DND-41 (cell line): ENCODE measurements at regions not wholly inside any gene's neighbourhood (a gene's known extent, or its start where the extent isn't known, plus 50 kb on each side); places are given as distances from the start of the nearest gene placed in this dataset.

Source experiments
- ATAC-seq: fragments of 200-7000 bp; cut with Tn5 transposase; 3 replicates; pipeline ENCODE4 v1.9.1; 2021; ENCODE audit warnings: low read depth; ENCODE audit not compliant: insufficient read depth
- DNase-seq: peaks from one replicate; pipeline ENCODE4 v3.0.0-alpha.2; 2020
- H2AFZ ChIP-seq: 2 replicates; pipeline ENCODE4 v1.6.0; 2012; ENCODE audit warnings: low read depth, low read length
- H3K27ac ChIP-seq: 2 replicates; pipeline ENCODE4 v1.5.1; 2012; ENCODE audit warnings: low read length, inconsistent platforms
- H3K27me3 ChIP-seq: fragments of 200-600 bp; sonication (generic); 2 replicates; pipeline ENCODE4 v1.6.0; 2012; ENCODE audit warnings: low read length, mild to moderate bottlenecking, inconsistent platforms; ENCODE audit not compliant: insufficient read depth, poor library complexity
- H3K36me3 ChIP-seq: 2 replicates; pipeline ENCODE4 v1.5.1; 2012; ENCODE audit warnings: low read length, inconsistent platforms; ENCODE audit not compliant: insufficient read depth
- H3K4me1 ChIP-seq: 2 replicates; pipeline ENCODE4 v1.5.1; 2012; ENCODE audit warnings: mild to moderate bottlenecking, low read length; ENCODE audit not compliant: insufficient read depth
- H3K4me2 ChIP-seq: 2 replicates; pipeline ENCODE4 v1.6.0; 2012; ENCODE audit warnings: mild to moderate bottlenecking, moderate library complexity, low read length, inconsistent platforms; ENCODE audit not compliant: insufficient read depth
- H3K4me3 ChIP-seq, 2 experiments: fragments of 200-600 bp in 1 of 2; shearing (Covaris generic) in 1 of 2; 2 replicates each; pipeline ENCODE4 v1.5.1; 2012 to 2016; ENCODE audit warnings: inconsistent platforms in 2 of 2, low read length in 2 of 2, mild to moderate bottlenecking in 2 of 2, low read depth in 1 of 2, moderate library complexity in 1 of 2
- H3K79me2 ChIP-seq: 2 replicates; pipeline ENCODE4 v1.6.0; 2012; ENCODE audit warnings: low read length, inconsistent platforms; ENCODE audit not compliant: insufficient read depth
- H3K9ac ChIP-seq: 2 replicates; pipeline ENCODE4 v1.6.0; 2012; ENCODE audit warnings: low read depth, mild to moderate bottlenecking, inconsistent platforms, low read length, moderate library complexity
- H3K9me3 ChIP-seq: 2 replicates; pipeline ENCODE4 v1.5.1; 2012; ENCODE audit warnings: low read length, moderate library complexity, mild to moderate bottlenecking, inconsistent platforms; ENCODE audit not compliant: insufficient read depth, severe bottlenecking
- H4K20me1 ChIP-seq: 2 replicates; pipeline ENCODE4 v1.6.0; 2012; ENCODE audit warnings: low read length; ENCODE audit not compliant: insufficient read depth
- CTCF ChIP-seq: IDR thresholded peaks from 2 replicates; pipeline ENCODE4 v1.5.1; 2012; ENCODE audit warnings: borderline replicate concordance, low read length, moderate library complexity, mild to moderate bottlenecking; ENCODE audit not compliant: poor library complexity, severe bottlenecking; ENCODE audit errors: extremely low read depth
- EZH2 ChIP-seq: IDR thresholded peaks from 3 replicates; pipeline ENCODE4 v1.6.1; 2012; ENCODE audit warnings: borderline replicate concordance, low read depth, mild to moderate bottlenecking, moderate library complexity, low read length, inconsistent platforms; ENCODE audit not compliant: severe bottlenecking

- Histone ChIP-seq H3K4me2 (no peak overlapping the region), H3K9ac (no peak overlapping the region), H3K27me3 (peaks cover 3% of the 10 kb centered on the region), H3K36me3 (no peaks in the 10 kb centered on the region), H3K79me2 (no peaks in the 10 kb centered on the region), H3K4me3 (no peak overlapping the region), H2AFZ (no peak overlapping the region), H3K9me3 (no peaks in the 10 kb centered on the region), H3K27ac (no peak overlapping the region), H3K4me1 (no peaks in the 10 kb centered on the region), H4K20me1 (no peaks in the 10 kb centered on the region)
- peak; percentile 56 for DNase-seq
- ATAC-seq: peak; percentile 70
- TF ChIP-seq CTCF (peak; percentile 79), EZH2 (no peak)
Measured at GRCh38 chr20:39874049-39874893, 814.8 kb downstream of the MAFB start.

GRCh38 chr20:39873286-39873685 lies 815.8 kb downstream of the MAFB start:
- Histone ChIP-seq H3K9me3 (no peaks in the 10 kb centered on the region), H4K20me1 (no peaks in the 10 kb centered on the region), H3K4me2 (no peak overlapping the region), H3K9ac (no peak overlapping the region), H2AFZ (no peak overlapping the region), H3K4me1 (no peaks in the 10 kb centered on the region), H3K79me2 (no peaks in the 10 kb centered on the region), H3K36me3 (no peaks in the 10 kb centered on the region), H3K27ac (no peak overlapping the region), H3K27me3 (peaks cover 3% of the 10 kb centered on the region), H3K4me3 (no peak overlapping the region)
- no peak for TF ChIP-seq EZH2
- no peak for TF ChIP-seq CTCF
- ATAC-seq (no peak), DNase-seq (no peak)

DNA sequence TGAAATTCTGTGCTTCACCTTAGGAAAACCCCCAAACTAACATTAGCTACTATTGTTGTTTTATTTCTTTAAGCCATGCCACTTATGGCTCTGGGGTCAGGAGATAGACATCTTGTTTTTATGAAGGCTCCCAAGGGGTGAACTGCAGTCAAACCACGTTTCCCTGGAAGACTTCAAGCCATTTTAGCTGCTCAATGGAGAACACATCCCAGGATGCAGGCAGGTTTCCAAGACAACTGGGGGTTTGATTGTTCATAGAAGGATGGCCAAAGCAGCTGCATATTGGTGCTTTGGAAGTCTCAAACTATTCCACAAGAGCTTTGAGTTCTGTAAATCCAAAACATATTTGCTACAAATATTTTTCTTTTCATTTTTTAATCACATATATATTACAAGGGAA lies 818.0 kb downstream of the MAFB start:
- TF ChIP-seq CTCF: no peak
- no peak for TF ChIP-seq EZH2
- Histone ChIP-seq H3K27me3 (peaks cover 3% of the 10 kb centered on the region), H3K36me3 (no peaks in the 10 kb centered on the region), H3K27ac (no peak overlapping the region), H2AFZ (no peak overlapping the region), H3K4me1 (no peaks in the 10 kb centered on the region), H4K20me1 (no peaks in the 10 kb centered on the region), H3K79me2 (no peaks in the 10 kb centered on the region), H3K4me2 (no peak overlapping the region), H3K9ac (no peak overlapping the region), H3K9me3 (no peaks in the 10 kb centered on the region), H3K4me3 (no peak overlapping the region)
- no peak for DNase-seq
- no peak for ATAC-seq
